ENCODE measurements at regions not wholly inside any gene's neighbourhood (a gene's known extent, or its start where the extent isn't known, plus 50 kb on each side); places are given as distances from the start of the nearest gene placed in this dataset.

- H3K27ac Mint-ChIP-seq (ENCODE audit: unreplicated experiment): no peak overlapping the region
- TF ChIP-seq, protein P1, sequence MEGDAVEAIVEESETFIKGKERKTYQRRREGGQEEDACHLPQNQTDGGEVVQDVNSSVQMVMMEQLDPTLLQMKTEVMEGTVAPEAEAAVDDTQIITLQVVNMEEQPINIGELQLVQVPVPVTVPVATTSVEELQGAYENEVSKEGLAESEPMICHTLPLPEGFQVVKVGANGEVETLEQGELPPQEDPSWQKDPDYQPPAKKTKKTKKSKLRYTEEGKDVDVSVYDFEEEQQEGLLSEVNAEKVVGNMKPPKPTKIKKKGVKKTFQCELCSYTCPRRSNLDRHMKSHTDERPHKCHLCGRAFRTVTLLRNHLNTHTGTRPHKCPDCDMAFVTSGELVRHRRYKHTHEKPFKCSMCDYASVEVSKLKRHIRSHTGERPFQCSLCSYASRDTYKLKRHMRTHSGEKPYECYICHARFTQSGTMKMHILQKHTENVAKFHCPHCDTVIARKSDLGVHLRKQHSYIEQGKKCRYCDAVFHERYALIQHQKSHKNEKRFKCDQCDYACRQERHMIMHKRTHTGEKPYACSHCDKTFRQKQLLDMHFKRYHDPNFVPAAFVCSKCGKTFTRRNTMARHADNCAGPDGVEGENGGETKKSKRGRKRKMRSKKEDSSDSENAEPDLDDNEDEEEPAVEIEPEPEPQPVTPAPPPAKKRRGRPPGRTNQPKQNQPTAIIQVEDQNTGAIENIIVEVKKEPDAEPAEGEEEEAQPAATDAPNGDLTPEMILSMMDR (IDR thresholded peaks at IDR 0.05; ENCODE audit: unreplicated experiment): no peak
- H3K4me3 Mint-ChIP-seq (ENCODE audit: unreplicated experiment): no peak overlapping the region
- no peaks in the 10 kb centered on the region for H3K36me3 Mint-ChIP-seq (ENCODE audit: low read depth, unreplicated experiment)
- no peaks in the 10 kb centered on the region for H3K27me3 Mint-ChIP-seq (ENCODE audit: unreplicated experiment)
- H3K9me3 Mint-ChIP-seq (ENCODE audit: unreplicated experiment): no peaks in the 10 kb centered on the region
- DNase-seq (ENCODE audit: low spot score): no peak
- no peaks in the 10 kb centered on the region for H3K4me1 Mint-ChIP-seq (ENCODE audit: unreplicated experiment)
Observed at GRCh38 chr1:99570486-99571089, 75.3 kb upstream of the PALMD start.

DNA sequence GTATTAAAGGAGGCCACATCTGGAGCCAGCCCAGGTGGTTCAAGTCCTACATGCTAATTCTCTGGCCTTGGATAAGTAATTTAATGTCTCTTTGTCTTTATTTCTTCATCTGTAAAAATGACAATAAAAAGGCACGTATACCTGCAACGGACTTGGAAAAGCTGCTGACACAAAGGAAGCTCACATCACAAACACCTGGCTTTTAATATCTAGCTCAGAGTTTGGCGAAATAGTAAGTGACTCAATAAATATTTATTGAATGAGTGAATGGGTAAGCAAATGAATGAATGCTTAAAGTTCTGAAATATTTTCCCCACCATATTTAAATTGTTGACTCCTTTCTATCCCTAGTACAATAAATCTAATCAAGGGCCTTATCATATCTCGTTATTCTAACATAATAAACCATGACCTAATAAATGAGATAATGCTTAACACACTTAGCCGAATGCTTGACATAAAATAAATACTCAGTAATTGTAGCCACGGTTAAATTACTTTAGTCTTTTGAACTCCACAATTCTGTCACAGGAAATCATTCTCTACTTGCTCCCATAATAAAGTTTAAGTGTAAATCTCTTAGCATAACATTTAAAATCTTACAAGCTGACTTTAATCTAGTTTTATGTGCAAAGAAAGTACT, 74.7 kb upstream of the PALMD start:
- TF ChIP-seq, protein P1 (IDR thresholded peaks at IDR 0.05; ENCODE audit: unreplicated experiment): no peak
- Mint-ChIP-seq H3K4me3 (ENCODE audit: unreplicated experiment) (no peak overlapping the region), H3K27me3 (ENCODE audit: unreplicated experiment) (no peaks in the 10 kb centered on the region), H3K36me3 (ENCODE audit: low read depth, unreplicated experiment) (no peaks in the 10 kb centered on the region), H3K27ac (ENCODE audit: unreplicated experiment) (no peak overlapping the region), H3K4me1 (ENCODE audit: unreplicated experiment) (no peaks in the 10 kb centered on the region), H3K9me3 (ENCODE audit: unreplicated experiment) (no peaks in the 10 kb centered on the region)
- DNase-seq (ENCODE audit: low spot score): no peak

GRCh38 chr1:99573431-99574217, 72.3 kb upstream of the PALMD start:
- peaks cover 2% of the 10 kb centered on the region for H3K27me3 Mint-ChIP-seq (ENCODE audit: unreplicated experiment)
- TF ChIP-seq, protein P1 (IDR thresholded peaks at IDR 0.05; ENCODE audit: unreplicated experiment): no peak

DNA sequence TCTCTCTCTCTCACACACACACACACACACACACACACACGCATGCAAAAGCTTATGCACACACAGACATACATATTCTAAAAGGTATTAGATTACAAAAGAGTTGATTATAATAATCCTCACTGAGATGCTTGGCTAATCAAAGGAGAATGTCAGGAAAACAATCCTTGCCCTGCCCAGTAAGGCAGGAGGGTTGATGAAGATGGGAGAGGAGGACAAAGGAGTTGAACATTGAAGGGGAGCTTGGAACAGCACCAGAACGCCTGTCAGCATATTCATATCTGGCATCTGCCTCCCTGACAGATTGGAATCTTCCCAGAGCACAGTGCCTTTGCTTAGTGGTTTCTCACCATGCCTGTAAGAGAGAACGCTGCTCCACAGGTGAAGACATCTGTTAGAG, 68.6 kb upstream of the PALMD start:
- H3K4me3 Mint-ChIP-seq (ENCODE audit: unreplicated experiment): no peak overlapping the region
- no peaks in the 10 kb centered on the region for H3K9me3 Mint-ChIP-seq (ENCODE audit: unreplicated experiment)
- TF ChIP-seq, protein P1 (IDR thresholded peaks at IDR 0.05; ENCODE audit: unreplicated experiment): no peak
- H3K36me3 Mint-ChIP-seq (ENCODE audit: low read depth, unreplicated experiment): no peaks in the 10 kb centered on the region
- peaks cover 2% of the 10 kb centered on the region for H3K4me1 Mint-ChIP-seq (ENCODE audit: unreplicated experiment)
- DNase-seq (ENCODE audit: low spot score): no peak
- no peak overlapping the region for H3K27ac Mint-ChIP-seq (ENCODE audit: unreplicated experiment)
- peaks cover 4% of the 10 kb centered on the region for H3K27me3 Mint-ChIP-seq (ENCODE audit: unreplicated experiment)

More at GRCh38 chr1:99573431-99574217, 72.3 kb upstream of the PALMD start:
- Mint-ChIP-seq H3K4me1 (ENCODE audit: unreplicated experiment) (peaks cover 2% of the 10 kb centered on the region), H3K36me3 (ENCODE audit: low read depth, unreplicated experiment) (no peaks in the 10 kb centered on the region), H3K4me3 (ENCODE audit: unreplicated experiment) (no peak overlapping the region), H3K9me3 (ENCODE audit: unreplicated experiment) (no peaks in the 10 kb centered on the region), H3K27ac (ENCODE audit: unreplicated experiment) (no peak overlapping the region)
- DNase-seq (ENCODE audit: low spot score): no peak
